ENCODE measurements at regions not wholly inside any gene's neighbourhood (a gene's known extent, or its start where the extent isn't known, plus 50 kb on each side); places are given as distances from the start of the nearest gene placed in this dataset.
"Not testable (repeated sequence)": the region's sequence is repeated elsewhere in the genome, so short reads cannot be mapped to it uniquely, and the experiment has no call there.

DNA sequence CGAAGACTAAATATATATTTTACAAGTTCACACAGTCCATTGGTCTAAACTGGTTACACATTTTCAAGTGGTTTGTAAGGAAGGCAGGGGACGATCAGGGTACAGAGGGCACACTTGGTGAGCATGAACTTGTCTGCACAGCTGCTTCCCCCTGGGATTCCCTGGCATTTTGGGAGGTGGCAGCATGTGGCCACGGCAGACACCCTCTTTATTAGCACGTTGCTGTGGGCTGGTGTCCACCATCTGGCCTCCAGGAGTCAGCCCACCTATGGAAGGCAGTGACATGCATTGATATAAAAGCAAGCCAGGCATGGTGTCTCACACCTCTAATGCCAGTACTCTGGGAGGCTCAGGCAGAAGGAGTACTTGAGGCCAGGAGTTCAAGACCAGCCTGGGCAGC, 350.2 kb downstream of the TYW1 start:
- no peak for DNase-seq
- Histone ChIP-seq H3K4me1 (ENCODE audit: insufficient read depth, low read length) (no peaks in the 10 kb centered on the region), H2AFZ (ENCODE audit: low read depth, low read length) (no peak overlapping the region), H3K9ac (ENCODE audit: low read depth, low read length) (no peak overlapping the region), H4K20me1 (ENCODE audit: insufficient read depth, low read length) (no peaks in the 10 kb centered on the region), H3K4me2 (ENCODE audit: insufficient read depth, low read length) (no peak overlapping the region), H3K36me3 (ENCODE audit: insufficient read depth, low read length) (peaks cover 5% of the 10 kb centered on the region; the same call in 1 of the 2 replicates), H3K27ac (ENCODE audit: low read length) (no peak overlapping the region), H3K4me3 (ENCODE audit: low read depth in 1 of 2, low read length in 2 of 2) (no peak overlapping the region), H3K9me3 (ENCODE audit: insufficient read depth, low read length, severe bottlenecking) (no peaks in the 10 kb centered on the region), H3K79me2 (ENCODE audit: insufficient read depth, low read length) (no peaks in the 10 kb centered on the region), H3K27me3 (ENCODE audit: insufficient read depth, low read length, poor library complexity) (no peaks in the 10 kb centered on the region)
- ATAC-seq (ENCODE audit: insufficient read depth, low read depth): no peak
- no peak for TF ChIP-seq EZH2 (IDR thresholded peaks at IDR 0.05; ENCODE audit: borderline replicate concordance, low read depth, low read length, severe bottlenecking)
- TF ChIP-seq, protein P1, sequence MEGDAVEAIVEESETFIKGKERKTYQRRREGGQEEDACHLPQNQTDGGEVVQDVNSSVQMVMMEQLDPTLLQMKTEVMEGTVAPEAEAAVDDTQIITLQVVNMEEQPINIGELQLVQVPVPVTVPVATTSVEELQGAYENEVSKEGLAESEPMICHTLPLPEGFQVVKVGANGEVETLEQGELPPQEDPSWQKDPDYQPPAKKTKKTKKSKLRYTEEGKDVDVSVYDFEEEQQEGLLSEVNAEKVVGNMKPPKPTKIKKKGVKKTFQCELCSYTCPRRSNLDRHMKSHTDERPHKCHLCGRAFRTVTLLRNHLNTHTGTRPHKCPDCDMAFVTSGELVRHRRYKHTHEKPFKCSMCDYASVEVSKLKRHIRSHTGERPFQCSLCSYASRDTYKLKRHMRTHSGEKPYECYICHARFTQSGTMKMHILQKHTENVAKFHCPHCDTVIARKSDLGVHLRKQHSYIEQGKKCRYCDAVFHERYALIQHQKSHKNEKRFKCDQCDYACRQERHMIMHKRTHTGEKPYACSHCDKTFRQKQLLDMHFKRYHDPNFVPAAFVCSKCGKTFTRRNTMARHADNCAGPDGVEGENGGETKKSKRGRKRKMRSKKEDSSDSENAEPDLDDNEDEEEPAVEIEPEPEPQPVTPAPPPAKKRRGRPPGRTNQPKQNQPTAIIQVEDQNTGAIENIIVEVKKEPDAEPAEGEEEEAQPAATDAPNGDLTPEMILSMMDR (IDR thresholded peaks at IDR 0.05; ENCODE audit: borderline replicate concordance, extremely low read depth, low read length, poor library complexity, severe bottlenecking): no peak

DNA sequence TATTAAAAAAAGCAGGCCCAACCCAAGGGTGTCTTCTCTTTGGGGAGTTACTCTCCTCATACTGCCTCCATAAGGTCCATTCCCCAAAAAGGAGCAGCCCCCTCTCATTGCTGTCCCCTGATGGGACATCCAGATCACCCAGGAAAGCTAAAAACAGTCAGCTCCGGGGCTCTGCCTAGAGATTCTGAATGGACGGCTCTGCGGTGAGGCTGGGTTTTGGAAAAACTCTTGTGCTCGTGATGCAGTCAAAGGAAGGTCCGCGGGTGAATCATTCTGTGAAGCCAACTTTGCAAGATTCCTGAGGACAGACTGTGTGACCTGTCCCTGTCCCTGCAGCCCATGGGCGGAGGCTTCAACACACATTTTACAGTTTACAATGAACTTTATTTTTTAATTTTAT, 351.5 kb downstream of the TYW1 start:
- H3K27ac ChIP-seq (ENCODE audit: low read length): no peak overlapping the region
- no peak for ATAC-seq (ENCODE audit: insufficient read depth, low read depth)
- H3K4me3 ChIP-seq (ENCODE audit: low read depth in 1 of 2, low read length in 2 of 2): no peak overlapping the region
- no peaks in the 10 kb centered on the region for H3K9me3 ChIP-seq (ENCODE audit: insufficient read depth, low read length, severe bottlenecking)
- no peak overlapping the region for H2AFZ ChIP-seq (ENCODE audit: low read depth, low read length)
- H3K79me2 ChIP-seq (ENCODE audit: insufficient read depth, low read length): no peaks in the 10 kb centered on the region
- no peaks in the 10 kb centered on the region for H3K27me3 ChIP-seq (ENCODE audit: insufficient read depth, low read length, poor library complexity)
- no peaks in the 10 kb centered on the region for H3K4me1 ChIP-seq (ENCODE audit: insufficient read depth, low read length)
- no peak overlapping the region for H3K4me2 ChIP-seq (ENCODE audit: insufficient read depth, low read length)
- no peak for TF ChIP-seq EZH2 (IDR thresholded peaks at IDR 0.05; ENCODE audit: borderline replicate concordance, low read depth, low read length, severe bottlenecking)
- TF ChIP-seq, protein P1 (IDR thresholded peaks at IDR 0.05; ENCODE audit: borderline replicate concordance, extremely low read depth, low read length, poor library complexity, severe bottlenecking): no peak
- DNase-seq: no peak
- H3K36me3 ChIP-seq (ENCODE audit: insufficient read depth, low read length): peaks cover 3% of the 10 kb centered on the region; the same call in 1 of the 2 replicates
- H3K9ac ChIP-seq (ENCODE audit: low read depth, low read length): no peak overlapping the region
- H4K20me1 ChIP-seq (ENCODE audit: insufficient read depth, low read length): no peaks in the 10 kb centered on the region

DNA sequence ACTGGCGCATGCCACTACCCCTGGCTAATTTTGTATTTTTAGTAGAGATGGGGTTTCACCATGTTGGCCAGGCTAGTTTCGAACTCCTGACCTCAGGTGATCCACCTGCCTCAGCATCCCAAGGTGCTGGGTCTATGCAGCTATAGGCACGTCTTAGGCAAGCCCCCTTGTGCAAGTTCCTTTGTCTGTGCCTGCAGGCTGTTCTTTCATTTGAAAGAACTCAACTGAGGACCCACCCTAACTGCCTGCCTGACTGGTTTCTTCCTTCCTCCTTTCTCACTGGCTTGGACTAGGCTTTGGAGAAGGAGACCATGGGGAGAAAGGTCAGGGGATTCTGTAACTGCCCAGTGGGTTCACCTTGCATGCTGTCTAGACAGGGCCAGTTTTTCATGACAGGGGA, 361.0 kb downstream of the TYW1 start:
- H3K36me3 ChIP-seq (ENCODE audit: insufficient read depth, low read length); H3K9me3 ChIP-seq (ENCODE audit: insufficient read depth, low read length, severe bottlenecking); DNase-seq; H3K4me3 ChIP-seq (ENCODE audit: low read depth in 1 of 2, low read length in 2 of 2); H2AFZ ChIP-seq (ENCODE audit: low read depth, low read length); H3K27me3 ChIP-seq (ENCODE audit: insufficient read depth, low read length, poor library complexity); H3K4me1 ChIP-seq (ENCODE audit: insufficient read depth, low read length); H4K20me1 ChIP-seq (ENCODE audit: insufficient read depth, low read length); H3K4me2 ChIP-seq (ENCODE audit: insufficient read depth, low read length); H3K27ac ChIP-seq (ENCODE audit: low read length); ATAC-seq (ENCODE audit: insufficient read depth, low read depth); H3K79me2 ChIP-seq (ENCODE audit: insufficient read depth, low read length); H3K9ac ChIP-seq (ENCODE audit: low read depth, low read length): not testable (repeated sequence)

DNA sequence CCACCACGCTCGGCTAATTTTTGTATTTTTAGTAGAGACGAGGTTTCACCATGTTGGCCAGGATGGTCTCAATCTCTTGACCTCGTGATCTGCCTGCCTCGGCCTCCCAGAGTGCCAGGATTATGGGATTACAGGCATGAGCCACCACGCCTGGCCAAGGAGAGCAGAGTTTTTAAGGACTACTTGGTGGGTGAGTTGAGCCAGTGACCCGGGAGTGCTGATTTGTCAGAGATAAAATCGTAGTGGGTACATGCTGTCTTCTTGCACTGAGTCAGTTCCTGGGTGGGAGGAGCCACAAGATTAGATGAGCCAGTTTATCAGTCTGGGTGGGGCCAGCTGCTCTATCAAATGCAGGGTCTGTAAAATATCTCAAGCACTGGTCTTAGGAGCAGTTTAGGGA, 361.7 kb downstream of the TYW1 start:
- not testable (repeated sequence) for H3K4me2 ChIP-seq (ENCODE audit: insufficient read depth, low read length); H3K27ac ChIP-seq (ENCODE audit: low read length); ATAC-seq (ENCODE audit: insufficient read depth, low read depth); H2AFZ ChIP-seq (ENCODE audit: low read depth, low read length); H3K9ac ChIP-seq (ENCODE audit: low read depth, low read length); H3K4me3 ChIP-seq (ENCODE audit: low read depth in 1 of 2, low read length in 2 of 2); H3K36me3 ChIP-seq (ENCODE audit: insufficient read depth, low read length); H3K9me3 ChIP-seq (ENCODE audit: insufficient read depth, low read length, severe bottlenecking); H3K79me2 ChIP-seq (ENCODE audit: insufficient read depth, low read length); H3K27me3 ChIP-seq (ENCODE audit: insufficient read depth, low read length, poor library complexity); H4K20me1 ChIP-seq (ENCODE audit: insufficient read depth, low read length); DNase-seq; H3K4me1 ChIP-seq (ENCODE audit: insufficient read depth, low read length)

DNA sequence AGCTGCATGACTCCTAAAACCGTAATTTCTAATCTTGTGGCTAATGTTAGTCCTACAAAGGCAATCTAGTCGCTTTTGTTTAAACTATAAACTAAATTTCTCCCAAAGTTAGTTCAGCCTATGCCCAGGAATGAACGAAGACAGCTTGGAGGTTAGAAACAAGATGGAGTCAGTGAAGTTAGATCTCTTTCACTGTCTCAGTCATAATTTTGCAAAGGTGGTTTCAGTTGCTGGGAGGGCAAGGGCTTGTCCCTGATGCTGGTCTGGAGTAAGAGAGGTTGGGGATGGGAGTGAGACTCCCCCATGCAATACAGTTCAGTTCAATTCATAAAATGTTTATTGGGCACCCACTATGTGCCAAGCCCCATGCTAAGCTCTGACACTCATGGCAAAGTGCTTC, 362.1 kb downstream of the TYW1 start:
- not testable (repeated sequence) for H3K27ac ChIP-seq (ENCODE audit: low read length); ATAC-seq (ENCODE audit: insufficient read depth, low read depth); H4K20me1 ChIP-seq (ENCODE audit: insufficient read depth, low read length)

More for the DNA sequence above, 362.1 kb downstream of the TYW1 start:
- not testable (repeated sequence) for H3K9me3 ChIP-seq (ENCODE audit: insufficient read depth, low read length, severe bottlenecking); H3K36me3 ChIP-seq (ENCODE audit: insufficient read depth, low read length); H3K4me2 ChIP-seq (ENCODE audit: insufficient read depth, low read length); H3K4me1 ChIP-seq (ENCODE audit: insufficient read depth, low read length); DNase-seq; H3K27me3 ChIP-seq (ENCODE audit: insufficient read depth, low read length, poor library complexity); H3K79me2 ChIP-seq (ENCODE audit: insufficient read depth, low read length); H2AFZ ChIP-seq (ENCODE audit: low read depth, low read length); H3K4me3 ChIP-seq (ENCODE audit: low read depth in 1 of 2, low read length in 2 of 2); H3K9ac ChIP-seq (ENCODE audit: low read depth, low read length)

All from DND-41 (cell line).